Stimulated activated CD4-positive, alpha-beta T cell treated with anti-CD3 and anti-CD28 coated beads, Interleukin-4, amount 100 ng/mL, for 24 hours (primary cell): ENCODE measurements at regions not wholly inside any gene's neighbourhood (a gene's known extent, or its start where the extent isn't known, plus 50 kb on each side); places are given as distances from the start of the nearest gene placed in this dataset.
A peak's percentile ranks its signal among the peaks of the same experiment; 100 is the strongest.
"Not testable (repeated sequence)": the region's sequence is repeated elsewhere in the genome, so short reads cannot be mapped to it uniquely, and the experiment has no call there.

Experiments
- DNase-seq: peaks from one replicate; pipeline ENCODE4 v3.0.0-alpha.2; 2020

DNA sequence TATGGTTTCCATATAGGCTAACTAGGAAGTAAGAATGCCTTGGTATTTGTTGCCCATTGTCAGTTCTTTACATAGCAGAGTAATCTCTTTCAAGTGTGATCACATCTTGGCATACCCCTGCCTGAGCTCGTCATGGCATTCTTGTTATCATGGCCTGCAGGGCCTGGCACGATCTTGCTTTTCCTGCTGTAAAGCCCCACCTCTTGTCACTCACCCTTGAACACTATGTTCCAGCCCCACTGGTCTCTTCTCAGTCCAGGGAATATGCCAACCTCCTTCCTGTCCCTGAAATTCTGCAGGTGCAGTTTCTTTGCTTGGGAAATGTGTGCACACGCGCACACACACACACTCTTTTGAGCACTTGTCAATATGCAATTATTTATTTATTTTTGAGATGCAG, 250.2 kb upstream of the DMRT1 start:
- no peak for DNase-seq

- no peak for DNase-seq
These were observed 249.3 kb upstream of the DMRT1 start for GRCh38 chr9:592225-592624.

DNA sequence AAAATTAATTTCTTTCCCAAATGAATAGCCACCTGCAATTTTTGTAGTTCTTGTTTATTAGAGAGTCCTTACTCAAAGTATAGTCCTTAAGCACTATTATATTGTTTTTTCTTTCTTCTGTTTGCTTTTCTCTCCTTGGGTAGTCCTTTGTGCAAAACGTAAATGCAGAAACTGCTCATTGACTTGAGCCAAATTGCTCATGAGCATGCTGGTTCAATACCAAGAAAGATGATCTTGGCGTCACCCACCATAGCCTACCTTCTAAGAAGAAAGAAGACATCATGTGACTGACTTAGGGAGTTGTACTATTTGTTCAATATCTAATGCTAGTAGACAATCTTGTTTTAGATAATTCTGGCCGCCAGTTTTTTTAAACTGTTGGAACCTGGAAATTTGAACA, 248.8 kb upstream of the DMRT1 start:
- no peak for DNase-seq

GRCh38 chr9:593809-594208, 247.7 kb upstream of the DMRT1 start:
- no peak for DNase-seq

DNA sequence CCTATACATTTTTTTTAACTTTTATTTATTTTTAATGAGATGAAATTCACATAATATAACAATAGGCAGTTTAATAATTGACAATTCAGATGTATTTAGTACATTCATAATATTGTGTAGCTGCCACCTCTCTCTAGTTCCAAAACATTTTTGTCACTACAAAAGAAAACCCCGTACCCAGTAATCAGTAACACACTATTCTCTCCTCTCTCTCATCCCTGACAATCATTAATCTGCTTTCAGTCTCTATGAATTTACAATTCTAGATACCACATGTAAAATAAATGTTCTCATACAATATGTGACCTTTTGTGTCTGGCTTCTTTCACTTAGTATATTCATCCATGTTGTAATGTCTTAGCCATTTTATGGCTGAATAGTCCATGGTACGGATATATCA, 244.8 kb upstream of the DMRT1 start:
- DNase-seq = no peak

DNA sequence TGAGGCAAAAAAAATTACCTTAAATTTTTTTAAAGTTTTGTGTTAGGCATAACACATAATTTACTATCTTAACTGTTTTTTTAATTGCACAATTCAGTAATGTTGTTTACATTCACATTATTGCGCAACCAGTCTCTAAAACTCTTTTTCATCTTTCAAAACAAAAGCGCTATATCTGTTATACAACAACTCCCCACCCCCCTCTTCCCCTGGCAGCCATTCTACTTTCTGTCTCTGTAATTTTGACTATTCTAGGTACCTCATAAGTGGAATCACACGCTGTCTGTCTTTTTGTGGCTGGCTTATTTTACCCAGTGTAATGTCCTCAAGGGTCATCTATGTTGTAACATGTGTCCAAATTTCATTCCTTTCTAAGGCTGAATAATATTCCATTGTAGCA, 241.5 kb upstream of the DMRT1 start:
- no peak for DNase-seq

DNA sequence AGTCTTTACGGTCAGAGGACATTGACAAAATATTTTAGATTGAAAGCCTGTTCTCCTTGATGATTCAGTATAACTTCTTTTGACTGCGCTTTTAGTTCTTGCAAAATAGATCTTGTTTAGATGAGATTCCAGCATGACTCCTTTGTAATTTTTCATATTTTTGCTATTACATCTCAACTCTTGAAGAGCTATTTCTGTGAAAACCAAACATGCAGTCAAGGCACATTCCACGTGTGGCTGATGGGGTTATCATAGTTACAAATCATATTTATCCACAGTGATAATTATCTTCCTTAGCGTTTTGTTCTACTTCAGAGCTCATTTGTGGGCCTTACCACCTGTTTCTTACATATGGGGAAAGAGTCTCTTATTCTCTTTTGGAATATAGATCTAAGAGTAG, 238.8 kb upstream of the DMRT1 start:
- DNase-seq = no peak

DNA sequence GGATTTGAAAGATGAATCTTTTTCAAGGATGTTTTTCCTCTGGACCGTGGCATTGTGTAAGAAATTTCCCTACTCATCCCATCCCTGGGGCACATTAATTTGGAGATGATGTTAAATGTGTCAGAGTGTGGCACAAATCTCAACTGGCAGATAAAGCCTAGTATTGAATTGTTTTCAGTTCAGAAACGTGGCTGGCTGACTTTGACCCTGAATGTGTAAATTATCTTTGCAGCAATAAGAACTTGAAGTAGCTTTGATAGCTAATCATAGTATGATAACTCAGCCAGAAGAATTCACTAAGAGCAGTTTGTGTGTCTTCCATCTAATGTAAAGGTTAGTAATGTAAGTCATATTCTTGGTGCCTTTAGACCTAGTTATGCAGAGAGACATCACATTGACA, 238.4 kb upstream of the DMRT1 start:
- DNase-seq = no peak

GRCh38 chr9:607417-607816, 234.1 kb upstream of the DMRT1 start:
- no peak for DNase-seq

DNA sequence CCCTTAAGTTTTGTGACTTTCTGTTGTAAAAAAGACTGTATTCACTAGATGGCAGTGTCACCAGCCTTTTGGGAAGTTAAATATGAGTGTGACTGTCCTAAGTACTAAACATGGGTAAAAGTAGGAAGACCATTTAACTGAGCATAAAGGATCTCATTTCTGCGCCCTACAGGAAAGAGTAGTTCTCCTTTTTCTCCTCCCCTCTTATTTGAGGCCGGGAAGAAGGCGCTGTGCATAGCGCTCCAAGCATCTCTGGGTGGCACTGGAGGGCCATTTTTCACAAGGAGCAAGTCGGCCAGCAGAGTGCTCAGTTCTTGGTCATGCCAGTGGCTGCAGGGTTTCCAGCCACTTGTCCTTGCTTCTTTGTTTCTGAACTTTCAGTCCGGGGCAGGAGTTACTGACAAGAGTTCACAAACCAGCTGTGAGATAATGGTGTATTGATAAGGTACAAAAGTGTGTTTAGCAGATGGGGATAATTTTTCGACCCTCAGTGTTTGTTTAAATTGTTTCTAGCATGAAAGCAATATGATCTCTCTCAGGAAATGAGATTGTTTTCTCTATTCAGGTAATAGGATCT, 227.6 kb upstream of the DMRT1 start:
- DNase-seq = peak; percentile 14

- no peak for DNase-seq
These were observed 227.1 kb upstream of the DMRT1 start for GRCh38 chr9:614431-614830.

DNA sequence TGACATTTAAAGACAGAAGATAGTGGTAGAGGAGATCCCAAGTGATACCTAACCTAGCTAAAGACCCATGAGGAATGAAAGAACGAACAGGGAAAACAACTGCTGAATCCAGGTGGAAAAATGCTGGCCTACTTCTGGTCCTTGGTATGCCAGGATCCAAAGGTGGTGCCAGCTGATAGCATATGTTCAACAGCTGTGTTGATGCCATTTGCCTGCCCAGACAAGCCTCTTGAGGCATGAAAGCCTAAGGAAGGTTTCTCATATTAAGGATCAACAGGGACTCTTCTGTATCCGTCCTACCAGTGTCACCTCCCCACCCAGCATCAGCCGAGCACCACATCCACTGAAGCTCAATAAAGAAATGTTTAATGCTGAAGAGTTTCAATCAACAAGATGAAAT, 225.7 kb upstream of the DMRT1 start:
- no peak for DNase-seq

- DNase-seq = no peak
These were observed 224.8 kb upstream of the DMRT1 start for GRCh38 chr9:616694-617093.

- no peak for DNase-seq
These were observed 223.9 kb upstream of the DMRT1 start for GRCh38 chr9:617445-618085.

DNA sequence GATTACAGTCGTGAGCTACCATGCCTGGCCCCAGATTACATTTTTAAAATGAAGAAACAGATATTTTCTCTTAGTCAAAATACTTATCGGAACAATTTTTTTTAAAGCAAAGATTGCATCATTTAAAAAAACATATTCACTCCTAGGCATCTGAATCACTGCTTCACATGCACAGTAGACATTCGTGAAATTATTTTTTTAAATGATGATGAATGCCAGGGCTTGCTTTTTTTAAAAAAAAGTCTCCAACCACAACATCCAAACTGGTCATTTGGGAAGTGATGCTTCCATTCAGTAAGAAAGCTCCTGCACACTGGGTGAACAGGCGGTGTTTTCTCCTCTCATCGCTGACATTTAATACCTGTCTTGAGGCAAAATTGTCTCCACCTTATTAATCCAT, 223.0 kb upstream of the DMRT1 start:
- no peak for DNase-seq

GRCh38 chr9:621201-621855, 220.2 kb upstream of the DMRT1 start:
- no peak for DNase-seq

DNA sequence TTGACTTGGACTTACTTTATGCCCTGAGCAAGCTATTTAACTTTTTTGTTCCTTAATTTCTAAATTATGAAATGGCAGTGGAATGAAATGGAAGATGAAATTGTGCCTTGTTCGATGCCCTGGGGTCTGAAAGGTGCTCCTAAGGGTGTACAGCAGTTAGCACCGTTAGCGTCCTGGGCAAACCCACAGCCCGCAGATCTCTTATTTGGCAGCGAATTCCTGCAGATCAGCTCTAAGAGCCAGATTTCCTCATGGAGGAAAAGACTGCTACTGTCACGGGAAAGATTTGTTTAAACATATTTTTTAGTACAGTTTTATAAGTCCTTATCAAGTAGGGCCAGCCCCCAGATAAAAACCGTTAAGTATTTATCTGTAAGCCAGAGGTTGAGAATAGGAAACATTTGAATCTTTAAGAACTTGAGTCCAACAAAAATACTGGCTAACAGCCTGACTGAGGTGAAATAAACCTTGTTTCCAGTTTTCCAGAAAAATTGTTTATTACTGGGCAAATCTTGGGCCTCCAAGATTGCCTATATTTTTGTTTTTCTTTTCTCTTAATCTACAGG, 216.5 kb upstream of the DMRT1 start:
- no peak for DNase-seq

DNA sequence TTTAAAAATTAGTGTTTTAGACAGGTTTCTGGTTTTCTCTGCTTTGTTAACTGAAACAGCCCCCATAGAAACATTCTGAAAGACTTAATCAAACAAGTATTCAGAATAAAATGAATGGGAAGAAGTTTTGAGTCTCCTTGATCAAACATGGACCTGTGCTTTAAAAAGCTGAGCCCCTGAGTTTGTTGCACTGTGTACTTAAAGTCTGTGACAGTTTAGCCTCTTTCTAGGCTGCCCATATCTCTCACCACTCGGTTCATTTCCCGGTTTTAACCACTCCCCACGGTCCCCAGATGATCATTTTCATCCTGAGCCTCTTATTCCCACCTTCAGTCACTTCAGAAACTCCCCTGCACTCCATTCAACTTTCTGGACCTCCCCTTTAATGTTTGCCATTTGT, 215.9 kb upstream of the DMRT1 start:
- no peak for DNase-seq

GRCh38 chr9:626114-626513, 215.4 kb upstream of the DMRT1 start:
- DNase-seq = not testable (repeated sequence)

DNA sequence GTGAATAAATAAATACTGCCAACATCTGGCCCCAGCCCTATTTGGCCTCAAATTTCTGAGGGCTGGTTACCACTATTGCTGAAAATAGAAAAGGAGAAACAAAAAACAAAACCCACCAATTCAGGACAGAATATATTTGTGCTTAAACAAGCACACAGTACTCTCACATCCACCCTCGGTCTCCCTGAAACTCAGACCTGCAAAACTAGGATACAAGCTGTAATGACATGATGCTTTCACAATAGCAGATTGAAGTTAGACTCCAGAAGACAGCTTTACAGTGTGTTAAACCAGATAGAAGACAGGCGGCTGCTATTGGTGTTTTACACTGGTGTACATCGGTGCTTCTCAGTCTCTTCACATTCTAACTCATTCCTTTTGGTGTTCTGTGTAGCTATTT, 214.9 kb upstream of the DMRT1 start:
- no peak for DNase-seq

- DNase-seq = no peak
These were observed 214.0 kb upstream of the DMRT1 start for GRCh38 chr9:627336-627970.

DNA sequence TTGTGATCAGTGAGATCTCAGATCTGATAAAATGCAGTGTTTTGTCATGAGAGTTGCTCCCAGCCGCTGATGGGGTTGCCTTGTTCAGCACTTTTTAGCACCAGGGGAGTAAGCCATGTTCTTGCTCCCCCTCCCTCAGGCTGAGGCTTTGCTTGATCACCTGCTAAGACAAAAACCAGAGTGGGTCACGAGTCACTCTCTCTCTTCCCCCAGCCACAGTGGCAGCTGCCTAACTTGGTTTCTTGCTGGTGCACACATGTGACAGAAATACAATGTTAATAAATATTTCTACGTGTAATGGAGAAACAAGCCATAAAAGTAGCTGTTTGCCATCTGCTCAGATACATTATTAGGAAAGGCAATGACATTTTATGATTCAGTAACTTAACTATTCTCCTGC, 212.4 kb upstream of the DMRT1 start:
- peak; percentile 7 for DNase-seq

- DNase-seq = no peak
These were observed 210.7 kb upstream of the DMRT1 start for GRCh38 chr9:630817-631216.

DNA sequence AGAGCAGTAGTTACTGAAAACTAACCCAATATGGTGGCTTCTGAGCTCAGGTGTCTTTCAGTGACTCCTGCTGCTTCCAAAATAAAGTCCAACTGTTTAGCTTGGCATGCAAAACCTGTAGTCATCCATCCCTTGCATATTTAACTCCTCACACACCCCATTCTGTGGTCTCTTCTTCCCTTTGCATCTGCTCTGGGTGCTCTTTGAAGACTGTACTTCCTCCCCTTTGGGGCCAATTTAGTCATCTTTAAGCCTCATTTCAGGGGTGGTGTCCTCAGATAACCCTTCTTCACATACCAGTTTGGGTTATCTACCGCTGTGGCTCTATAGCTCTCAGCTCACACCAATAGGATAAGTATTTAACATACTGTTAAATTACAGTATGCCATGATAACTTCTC, 209.9 kb upstream of the DMRT1 start:
- no peak for DNase-seq
